HG02678 (cell line): ENCODE measurements at regions not wholly inside any gene's neighbourhood (a gene's known extent, or its start where the extent isn't known, plus 50 kb on each side); places are given as distances from the start of the nearest gene placed in this dataset.

Experiments used
- ATAC-seq: cut with Tn5 transposase; IDR thresholded peaks from one replicate; pipeline ENCODE4 v1.9.1; 2021; ENCODE audit warnings: mild to moderate bottlenecking, moderate library complexity; ENCODE audit not compliant: unreplicated experiment

DNA sequence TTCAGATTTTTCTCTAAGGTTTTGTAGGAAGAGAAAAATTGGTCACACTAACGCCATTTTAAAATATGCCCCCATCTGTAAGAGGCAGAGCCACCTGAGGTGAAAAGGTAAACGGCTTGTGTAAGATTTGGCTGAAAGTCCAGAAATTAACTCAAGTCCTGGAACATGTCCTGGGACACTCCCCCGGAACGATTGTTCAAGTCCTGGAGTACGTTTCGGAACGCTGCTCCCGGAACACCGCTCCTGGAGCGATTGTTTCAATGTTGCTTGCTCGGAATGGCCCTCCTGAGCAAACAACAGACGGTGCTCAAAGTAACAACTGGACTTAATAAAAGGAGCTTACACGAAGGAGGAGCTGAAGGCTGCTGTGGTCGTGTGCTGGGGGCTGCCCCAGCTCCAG is 796.5 kb upstream of the SLIT2 start:
- no peak for ATAC-seq

DNA sequence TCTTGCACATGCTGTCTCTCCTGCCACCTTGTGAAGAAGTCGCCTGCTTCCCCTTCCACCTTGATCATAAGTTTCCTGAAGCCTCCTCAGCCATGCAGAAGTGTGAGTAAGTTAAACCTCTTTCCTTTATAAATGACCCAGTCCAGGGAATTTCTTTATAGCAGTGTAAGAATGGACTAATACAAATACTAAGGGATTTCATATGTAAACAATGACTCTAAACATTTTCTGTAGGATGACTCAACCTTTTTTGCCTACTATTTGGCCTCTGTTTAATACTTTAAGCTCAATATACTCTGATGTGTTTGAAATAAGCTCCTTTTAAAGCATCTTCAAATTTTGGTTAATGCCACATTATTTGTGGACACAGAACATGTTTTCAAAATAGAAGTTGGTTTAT is 813.5 kb upstream of the SLIT2 start:
- no peak for ATAC-seq

DNA sequence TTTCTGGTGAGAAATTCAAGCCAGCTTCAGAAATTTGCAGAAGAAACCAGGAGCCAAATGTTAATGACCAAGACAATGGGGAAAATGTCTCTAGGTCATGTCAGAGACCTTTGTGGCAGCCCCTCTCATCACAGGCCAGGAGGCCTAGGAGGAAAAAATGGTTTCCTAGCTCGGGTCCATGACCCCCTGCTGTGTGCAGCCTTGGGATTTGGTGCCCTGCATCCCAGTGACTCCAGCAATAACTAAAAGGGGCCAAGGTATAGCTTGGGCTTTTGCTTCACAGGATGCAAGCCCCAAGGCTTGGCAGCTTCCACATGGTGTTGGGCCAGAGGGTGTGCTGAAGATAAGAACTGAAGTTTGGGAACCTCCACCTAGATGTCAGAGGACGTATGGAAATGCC is 814.7 kb upstream of the SLIT2 start:
- ATAC-seq: no peak

DNA sequence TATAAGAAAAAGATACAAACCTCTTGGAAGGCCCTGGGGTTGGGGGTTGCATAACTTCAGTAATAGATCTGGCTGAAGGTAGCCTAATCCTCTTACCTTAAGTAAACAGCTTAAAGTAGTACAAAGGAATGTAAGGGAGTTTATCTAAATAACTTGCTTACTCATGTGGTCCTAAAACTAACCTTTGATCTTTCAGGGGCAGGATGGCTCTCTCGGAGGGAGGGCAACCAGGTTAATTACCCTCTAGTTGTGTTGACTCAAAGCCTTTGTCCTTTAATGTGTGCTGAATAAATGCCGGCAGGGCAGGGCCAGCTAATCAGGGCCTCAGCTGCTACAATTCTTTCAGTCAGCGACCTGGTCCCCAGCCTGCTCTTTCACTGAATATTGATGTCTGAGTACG is 822.0 kb upstream of the SLIT2 start:
- ATAC-seq: no peak

DNA sequence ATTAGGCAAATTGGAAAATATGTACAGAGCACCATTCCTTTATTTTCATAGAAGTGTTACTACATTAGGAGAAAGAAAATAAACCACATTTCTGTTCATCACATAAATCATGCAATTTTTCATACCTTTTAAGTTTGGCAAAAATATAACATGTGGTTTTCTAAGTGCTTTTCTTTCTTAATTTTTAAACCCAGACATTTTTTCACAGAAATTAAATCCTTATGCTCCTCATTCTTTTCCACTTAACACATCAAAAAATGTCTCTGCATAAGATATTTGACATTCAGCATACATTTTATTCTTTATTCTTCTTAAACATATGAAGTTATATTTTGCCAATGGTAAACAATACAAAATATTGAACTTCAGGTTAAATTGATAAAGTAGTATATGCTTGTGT is 826.6 kb upstream of the SLIT2 start:
- ATAC-seq: no peak

DNA sequence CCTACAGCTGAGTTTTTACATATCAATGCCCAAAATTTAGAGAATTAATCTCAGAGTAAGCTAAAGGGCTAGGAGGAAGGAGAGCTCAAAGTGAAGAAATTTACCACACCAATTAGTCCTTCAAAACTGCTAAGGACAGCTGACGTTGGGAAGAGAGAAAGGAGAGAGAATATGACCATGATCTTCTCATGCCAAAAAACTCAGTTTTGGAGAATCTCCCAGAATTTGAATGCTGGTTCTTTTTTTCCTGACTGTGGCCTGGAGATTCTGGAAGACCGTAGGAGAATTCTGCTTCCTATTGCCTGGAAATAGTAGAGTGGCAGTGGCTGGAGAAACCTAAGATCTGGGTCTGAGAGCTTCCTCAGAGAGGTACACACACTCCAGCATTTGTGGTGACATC is 834.4 kb upstream of the SLIT2 start:
- ATAC-seq: no peak

DNA sequence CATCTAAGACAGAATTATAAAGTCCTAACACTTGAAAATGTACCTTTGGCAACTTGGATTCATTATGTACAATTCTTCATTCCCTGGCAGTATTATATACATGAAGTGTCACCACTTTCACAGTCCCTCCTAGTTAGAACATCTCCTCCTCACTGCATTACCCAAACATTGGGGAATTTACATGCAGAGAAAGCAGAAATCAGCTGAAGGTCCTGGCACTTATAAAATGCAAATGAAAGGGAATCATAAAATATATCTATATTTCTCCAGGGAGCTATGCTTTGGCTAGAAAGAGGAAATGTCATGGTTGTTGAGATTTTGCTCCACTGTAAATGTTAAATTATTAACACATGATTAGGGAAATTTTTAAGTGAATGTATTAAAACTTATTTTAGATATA is 835.6 kb upstream of the SLIT2 start:
- no peak for ATAC-seq

DNA sequence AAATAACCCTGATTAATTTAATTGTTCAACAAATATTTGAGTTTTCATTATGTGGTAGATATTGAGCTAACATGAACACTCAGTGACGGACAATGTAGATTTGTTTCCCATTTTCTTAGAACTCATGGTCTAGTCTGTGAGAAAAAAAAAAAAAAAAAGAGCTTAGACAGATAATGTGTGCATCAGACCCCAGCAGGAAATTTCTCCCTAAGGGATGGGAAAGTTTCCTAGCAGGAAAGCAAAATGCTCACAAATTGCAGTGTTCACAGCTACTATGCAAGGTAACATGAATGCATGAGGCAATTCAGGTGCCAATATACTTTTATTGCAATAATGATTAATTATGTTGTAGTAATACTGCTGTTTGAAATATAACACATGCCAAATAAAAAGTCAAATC is 843.2 kb upstream of the SLIT2 start:
- no peak for ATAC-seq

DNA sequence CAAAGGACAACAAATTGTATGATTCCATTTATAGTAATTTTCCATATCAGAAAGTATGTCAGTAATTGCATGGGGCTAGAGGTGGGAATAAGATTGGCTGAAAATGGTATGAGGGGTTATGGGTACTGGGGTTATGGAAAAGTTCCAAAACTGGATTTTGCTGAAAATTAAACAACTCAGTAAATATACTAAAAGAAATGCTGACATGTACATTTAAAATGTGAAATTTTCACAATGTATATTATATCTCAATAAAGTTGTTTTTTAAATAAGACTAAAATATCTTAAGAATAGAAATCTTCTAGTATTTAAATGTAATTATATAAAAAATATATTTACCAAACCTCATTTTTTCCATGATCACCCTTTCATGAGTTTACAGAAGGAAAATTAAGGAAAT is 844.9 kb upstream of the SLIT2 start:
- ATAC-seq: no peak

DNA sequence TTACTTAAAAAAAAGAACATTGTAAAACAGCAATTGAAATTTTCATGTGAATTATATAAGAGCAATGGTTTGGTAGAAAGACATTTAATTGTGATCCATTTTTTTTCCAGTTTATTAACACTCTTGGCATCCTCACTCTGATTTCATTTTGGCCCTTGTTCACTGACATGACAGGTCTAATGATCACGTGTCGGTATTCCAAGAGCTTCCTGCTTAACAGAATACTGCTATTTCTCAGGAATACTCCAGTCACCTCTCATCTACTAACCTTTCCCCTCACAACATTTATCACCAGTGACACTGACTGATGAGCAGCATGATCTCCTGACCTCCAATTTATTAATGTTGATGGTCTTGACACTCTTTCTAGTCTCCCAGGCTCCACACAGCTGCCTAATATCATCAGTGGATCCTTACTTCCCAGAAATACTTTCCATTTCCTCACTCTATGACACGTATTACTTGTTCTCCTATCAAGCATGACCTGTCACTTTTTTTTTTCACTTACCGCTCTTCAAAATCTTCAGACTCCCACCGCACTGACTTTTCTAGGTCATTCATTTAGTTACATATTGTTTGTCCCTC is 847.8 kb upstream of the SLIT2 start:
- no peak for ATAC-seq

DNA sequence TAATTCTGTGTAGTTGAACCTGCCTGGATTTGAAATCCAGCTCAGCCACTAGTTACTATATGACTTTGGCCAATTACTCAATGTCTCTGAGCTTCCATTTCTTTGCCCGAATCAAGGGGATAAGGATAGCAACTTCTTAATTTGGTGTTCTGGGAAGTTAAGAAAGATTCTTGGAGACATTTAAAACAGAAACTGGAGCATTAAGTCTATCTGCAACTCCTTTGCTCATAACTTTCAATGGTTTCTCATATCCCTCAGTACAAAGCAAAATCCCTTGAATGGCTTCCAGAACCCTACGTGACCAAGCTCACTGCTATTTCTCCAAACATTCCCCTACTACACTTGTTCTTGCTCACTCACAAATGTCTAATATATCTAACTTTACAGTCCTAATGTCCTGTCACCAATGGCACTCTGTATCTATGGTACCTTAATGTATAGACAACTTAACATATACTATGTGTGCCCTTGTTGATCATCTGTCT is 849.1 kb upstream of the SLIT2 start:
- no peak for ATAC-seq

DNA sequence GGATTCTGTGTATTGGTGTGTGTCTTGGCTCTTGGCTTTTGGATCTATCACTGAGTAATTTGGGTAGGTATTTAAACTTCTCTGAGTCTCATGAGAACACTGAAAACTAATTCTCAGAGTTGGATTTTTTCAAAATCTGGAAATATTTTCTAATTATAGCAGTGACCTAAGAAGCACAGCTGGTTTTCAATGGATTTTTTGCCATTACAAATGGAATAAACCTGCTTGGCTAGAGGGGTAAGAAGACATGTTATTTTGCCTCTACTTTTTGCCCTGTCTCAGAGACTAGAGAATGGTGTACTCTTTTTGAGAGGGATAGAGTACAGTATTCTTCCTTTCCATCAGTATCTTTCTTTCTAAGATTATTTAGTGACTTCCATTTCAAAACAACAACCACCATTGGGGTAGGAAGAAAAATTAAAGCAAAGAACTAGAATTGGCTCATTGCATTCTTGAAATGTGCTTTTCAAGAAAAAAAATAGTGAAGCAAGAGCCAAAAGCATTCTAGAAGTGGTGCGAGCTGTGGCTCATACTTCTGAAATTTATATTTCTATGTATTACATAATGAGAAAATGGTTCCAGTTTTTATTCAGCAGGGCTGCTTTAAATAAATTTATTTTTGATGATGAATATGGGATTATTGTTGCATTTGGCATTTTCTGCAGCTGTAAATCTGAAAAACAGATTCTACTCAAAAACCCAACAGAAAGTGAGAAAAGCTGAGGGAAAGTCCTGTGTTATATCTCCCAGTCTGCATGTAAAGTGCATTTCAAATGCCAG is 850.2 kb upstream of the SLIT2 start:
- ATAC-seq: no peak

DNA sequence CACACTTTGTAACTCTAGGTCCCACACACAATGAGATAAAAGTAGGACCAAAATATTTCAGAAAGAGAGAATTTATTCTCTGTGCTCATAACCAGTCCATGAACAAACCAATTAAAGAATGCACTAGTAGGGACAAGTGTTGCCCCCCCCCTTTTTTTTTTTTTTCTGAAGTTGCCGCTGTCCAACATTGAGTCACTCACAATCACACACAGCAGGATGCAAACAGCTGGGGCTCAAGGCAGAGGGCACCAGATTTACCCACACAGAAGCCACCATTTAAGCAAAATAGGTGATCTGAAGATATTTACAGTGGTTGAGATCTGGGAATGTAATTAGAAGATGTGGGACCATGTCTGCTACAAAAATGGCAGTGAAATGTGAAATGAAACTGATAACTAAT is 850.9 kb upstream of the SLIT2 start:
- ATAC-seq: no peak

DNA sequence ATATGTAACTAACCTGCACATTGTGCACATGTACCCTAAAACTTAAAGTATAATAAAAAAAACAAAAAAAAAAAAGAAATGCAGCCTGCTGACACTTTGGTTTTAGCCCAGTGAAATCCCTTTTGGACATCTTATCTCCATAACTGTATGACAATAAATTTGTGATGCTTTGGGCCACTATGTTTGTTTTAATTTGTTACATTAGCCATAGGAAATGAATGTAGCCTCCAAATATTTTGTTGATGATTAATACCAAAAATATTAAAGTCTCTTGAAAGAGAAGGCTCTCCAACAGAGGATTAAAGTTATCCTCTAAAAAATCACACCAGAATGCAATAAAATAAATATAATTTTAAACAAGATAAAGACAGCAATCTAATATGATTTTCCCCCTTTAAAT is 852.7 kb upstream of the SLIT2 start:
- ATAC-seq: no peak

DNA sequence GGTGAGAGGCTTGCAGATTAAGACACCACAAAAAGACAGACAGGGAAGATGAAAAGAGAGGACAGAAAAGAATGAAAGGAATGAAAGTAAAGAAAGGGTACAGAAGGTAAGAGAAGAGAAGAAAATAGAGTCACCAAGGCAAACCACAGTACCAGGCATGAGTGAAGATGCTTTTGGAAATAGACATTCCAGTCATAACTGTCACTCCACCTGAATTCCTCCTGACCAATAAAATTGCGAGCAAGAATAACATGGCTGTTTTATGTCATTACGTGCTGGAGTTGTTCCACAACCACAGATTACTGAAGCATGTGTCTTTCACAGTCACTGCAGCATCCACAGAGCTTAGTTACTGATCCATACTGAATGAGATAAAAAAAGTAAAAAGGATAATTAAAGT is 864.9 kb upstream of the SLIT2 start:
- ATAC-seq: no peak

DNA sequence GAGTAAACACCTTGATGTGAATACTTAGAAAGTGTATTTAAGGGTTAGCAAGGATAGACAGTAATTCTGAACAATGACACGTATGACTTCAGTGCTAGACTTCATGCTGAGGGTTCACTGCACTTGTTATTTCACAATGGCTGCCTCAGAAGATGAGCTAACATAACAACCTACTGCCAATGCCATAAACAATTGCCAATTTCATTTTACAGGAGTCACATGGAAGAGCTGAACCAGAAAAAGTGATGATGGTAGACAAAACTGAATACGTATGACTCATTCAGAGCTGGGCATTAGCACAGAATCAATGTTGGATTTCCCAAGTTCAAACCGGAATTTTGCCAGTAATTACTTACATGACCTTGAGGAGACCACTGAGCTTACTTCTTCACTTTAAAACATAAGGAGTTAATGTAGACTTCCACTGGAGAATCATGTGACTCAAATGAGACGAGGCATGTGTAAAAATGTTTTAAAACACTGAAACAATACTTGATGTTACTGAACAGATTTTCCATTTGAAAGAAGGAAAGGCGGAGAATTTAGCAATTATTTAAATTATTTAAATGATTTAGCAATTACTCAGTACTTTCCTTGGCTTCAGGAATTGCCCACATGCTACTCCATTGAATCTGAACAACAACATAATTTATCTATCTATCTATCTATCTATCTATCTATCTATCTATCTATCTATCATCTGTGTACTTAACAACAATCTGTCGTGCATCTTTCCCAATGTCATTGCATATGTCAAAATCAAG is 868.5 kb upstream of the SLIT2 start:
- ATAC-seq: no peak

DNA sequence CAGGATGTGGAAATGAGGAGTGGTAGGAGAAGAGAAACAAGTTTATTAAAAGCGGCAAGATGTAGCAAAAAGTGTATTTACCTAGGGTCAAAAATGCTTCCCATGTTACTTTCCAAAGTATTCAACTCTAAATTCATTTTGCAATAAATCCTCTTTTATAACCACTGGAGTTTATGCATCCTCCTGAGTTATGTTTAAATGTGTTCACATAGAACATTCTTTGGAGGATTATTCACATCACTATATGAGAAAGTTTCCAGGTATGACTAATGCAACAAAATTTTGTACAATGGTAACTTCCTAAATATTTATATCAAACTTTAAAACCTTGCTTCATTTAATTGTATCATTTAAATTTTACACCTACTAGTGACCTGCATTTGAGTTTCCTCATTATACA is 870.6 kb upstream of the SLIT2 start:
- ATAC-seq: no peak

DNA sequence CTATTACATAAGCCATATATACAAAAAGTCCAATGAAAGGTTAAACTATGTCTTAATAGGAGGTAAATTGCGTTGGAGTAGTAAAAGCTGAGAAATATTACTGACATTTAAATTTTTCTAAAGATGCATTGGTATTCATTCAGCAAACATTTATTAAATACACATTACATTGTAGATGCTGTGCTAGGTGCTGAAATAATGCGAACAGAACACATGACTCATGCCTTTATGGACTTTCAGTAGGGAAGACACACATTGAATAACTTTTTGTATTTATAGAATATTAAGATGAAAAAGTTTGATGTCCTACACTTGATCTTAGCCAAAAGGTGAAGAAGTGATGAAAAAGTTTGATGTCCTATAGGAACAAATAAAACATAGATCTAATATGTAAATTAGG is 871.1 kb upstream of the SLIT2 start:
- ATAC-seq: no peak

DNA sequence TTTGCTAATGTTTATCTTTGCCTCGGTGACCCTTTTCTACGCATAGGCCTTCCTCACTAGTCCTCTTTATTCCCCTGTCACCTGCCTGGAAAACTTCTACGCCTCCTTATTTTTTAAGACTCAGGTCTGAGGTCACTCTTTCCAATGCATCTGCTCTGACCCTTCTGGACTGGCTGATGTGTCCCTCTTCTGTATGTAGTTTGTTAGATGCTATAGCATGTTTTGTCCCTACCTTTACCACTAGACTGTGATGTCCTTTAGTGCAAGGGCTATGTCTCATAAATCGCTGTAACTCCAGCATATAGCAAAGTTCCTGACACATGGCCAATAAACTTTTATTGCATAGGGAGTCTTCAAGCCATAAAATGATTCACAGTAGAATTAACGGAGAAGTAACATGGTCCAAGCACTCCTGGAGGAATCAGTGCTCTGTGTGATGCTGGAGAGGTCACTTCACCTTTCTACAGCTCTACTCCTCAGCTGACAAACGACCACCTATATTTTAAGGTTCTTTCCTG is 872.5 kb upstream of the SLIT2 start:
- no peak for ATAC-seq

DNA sequence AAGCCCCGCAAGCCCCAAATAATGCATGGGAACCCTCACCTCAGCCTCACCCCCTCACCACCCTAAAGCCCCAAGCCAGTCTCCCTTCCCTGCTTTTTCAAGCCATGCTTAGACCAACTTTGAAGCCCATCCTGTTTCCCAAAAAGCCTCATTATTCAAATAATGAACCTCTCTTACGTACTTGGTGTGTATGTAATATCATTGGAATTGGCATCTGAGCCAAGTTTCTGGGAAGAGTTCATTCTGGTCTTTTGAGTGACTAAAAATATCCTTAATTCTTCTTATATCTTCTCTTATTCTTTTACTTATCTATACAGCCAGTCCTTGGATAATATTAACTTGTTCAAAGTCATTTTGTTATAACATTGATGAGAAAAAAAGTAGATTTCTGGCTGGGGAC is 875.8 kb upstream of the SLIT2 start:
- ATAC-seq: no peak

DNA sequence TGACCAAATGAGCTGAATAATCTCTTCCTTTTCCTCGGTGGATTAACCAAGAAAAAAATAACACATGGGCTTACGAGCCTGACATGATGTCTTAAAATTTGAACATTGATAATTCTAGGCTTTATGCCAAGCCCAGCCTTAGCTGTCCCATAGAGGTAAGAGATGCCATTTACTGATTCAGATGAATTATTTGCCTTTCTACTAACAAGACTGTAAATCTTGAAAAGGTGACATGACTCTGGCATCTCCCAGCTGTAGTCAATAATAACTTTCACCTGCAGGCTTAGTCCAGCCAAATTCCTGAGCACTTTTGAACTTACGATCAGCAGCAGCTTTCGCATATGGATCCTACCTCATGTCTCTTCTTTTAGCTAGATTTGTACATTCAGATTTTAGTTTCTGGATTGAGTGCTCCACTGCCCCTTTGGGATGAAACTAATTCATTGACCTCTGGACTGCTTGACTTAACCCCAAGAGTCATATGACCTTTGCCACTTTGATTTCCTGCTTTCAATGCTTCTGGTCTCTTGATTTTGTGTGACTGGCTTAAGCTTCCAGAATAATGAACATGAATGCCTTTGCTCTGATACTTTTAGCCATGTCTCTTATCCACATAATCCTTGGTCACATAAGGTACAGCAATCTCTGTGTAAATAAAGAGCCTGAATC is 876.4 kb upstream of the SLIT2 start:
- no peak for ATAC-seq
